COR-L47 (cell line): ENCODE measurements at regions not wholly inside any gene's neighbourhood (a gene's known extent, or its start where the extent isn't known, plus 50 kb on each side); places are given as distances from the start of the nearest gene placed in this dataset.
"Not testable (repeated sequence)": the region's sequence is repeated elsewhere in the genome, so short reads cannot be mapped to it uniquely, and the experiment has no call there.

ENCODE experiments used
- DNase-seq: peaks from one replicate; lab custom pipeline; 2025; lab: John Stamatoyannopoulos, UW

- no peak for DNase-seq
These were observed 297.5 kb upstream of the CRIM1 start for GRCh38 chr2:36058076-36058475.

GRCh38 chr2:36052819-36053218, 302.8 kb upstream of the CRIM1 start:
- DNase-seq: no peak

GRCh38 chr2:36044411-36044810, 311.2 kb upstream of the CRIM1 start:
- peak; percentile 46 for DNase-seq

GRCh38 chr2:36035137-36035536, 320.4 kb upstream of the CRIM1 start:
- no peak for DNase-seq

- DNase-seq: no peak
These were observed 323.5 kb upstream of the CRIM1 start for GRCh38 chr2:36032046-36032445.

GRCh38 chr2:36031471-36031870, 324.1 kb upstream of the CRIM1 start:
- no peak for DNase-seq

- no peak for DNase-seq
These were observed 328.0 kb upstream of the CRIM1 start for GRCh38 chr2:36027616-36028015.

- no peak for DNase-seq
These were observed 342.5 kb upstream of the CRIM1 start for GRCh38 chr2:36013064-36013463.

GRCh38 chr2:36006444-36006843, 349.1 kb upstream of the CRIM1 start:
- no peak for DNase-seq

- no peak for DNase-seq
These were observed 352.6 kb upstream of the CRIM1 start for GRCh38 chr2:36002941-36003340.

- DNase-seq: no peak
These were observed 358.1 kb upstream of the CRIM1 start for GRCh38 chr2:35997488-35997887.

- DNase-seq: no peak
These were observed 366.1 kb upstream of the CRIM1 start for GRCh38 chr2:35989503-35989902.

GRCh38 chr2:35989040-35989439, 366.5 kb upstream of the CRIM1 start:
- DNase-seq: no peak

GRCh38 chr2:35986871-35987270, 368.7 kb upstream of the CRIM1 start:
- DNase-seq: no peak

- no peak for DNase-seq
These were observed 377.4 kb upstream of the CRIM1 start for GRCh38 chr2:35978218-35978617.

- DNase-seq: no peak
These were observed 379.0 kb upstream of the CRIM1 start for GRCh38 chr2:35976611-35977010.

- DNase-seq: no peak
These were observed 381.8 kb upstream of the CRIM1 start for GRCh38 chr2:35973737-35974132.

- DNase-seq: no peak
These were observed 382.3 kb upstream of the CRIM1 start for GRCh38 chr2:35973132-35973736.

GRCh38 chr2:35963824-35964223, 391.8 kb upstream of the CRIM1 start:
- no peak for DNase-seq

- no peak for DNase-seq
These were observed 392.2 kb upstream of the CRIM1 start for GRCh38 chr2:35963357-35963756.

GRCh38 chr2:35962585-35963146, 392.9 kb upstream of the CRIM1 start:
- no peak for DNase-seq

- no peak for DNase-seq
These were observed 395.0 kb upstream of the CRIM1 start for GRCh38 chr2:35960596-35960995.

GRCh38 chr2:35957053-35957452, 398.5 kb upstream of the CRIM1 start:
- not testable (repeated sequence) for DNase-seq

GRCh38 chr2:35946478-35946877, 409.1 kb upstream of the CRIM1 start:
- DNase-seq: no peak
